ENCODE measurements at regions not wholly inside any gene's neighbourhood (a gene's known extent, or its start where the extent isn't known, plus 50 kb on each side); places are given as distances from the start of the nearest gene placed in this dataset.

DNA sequence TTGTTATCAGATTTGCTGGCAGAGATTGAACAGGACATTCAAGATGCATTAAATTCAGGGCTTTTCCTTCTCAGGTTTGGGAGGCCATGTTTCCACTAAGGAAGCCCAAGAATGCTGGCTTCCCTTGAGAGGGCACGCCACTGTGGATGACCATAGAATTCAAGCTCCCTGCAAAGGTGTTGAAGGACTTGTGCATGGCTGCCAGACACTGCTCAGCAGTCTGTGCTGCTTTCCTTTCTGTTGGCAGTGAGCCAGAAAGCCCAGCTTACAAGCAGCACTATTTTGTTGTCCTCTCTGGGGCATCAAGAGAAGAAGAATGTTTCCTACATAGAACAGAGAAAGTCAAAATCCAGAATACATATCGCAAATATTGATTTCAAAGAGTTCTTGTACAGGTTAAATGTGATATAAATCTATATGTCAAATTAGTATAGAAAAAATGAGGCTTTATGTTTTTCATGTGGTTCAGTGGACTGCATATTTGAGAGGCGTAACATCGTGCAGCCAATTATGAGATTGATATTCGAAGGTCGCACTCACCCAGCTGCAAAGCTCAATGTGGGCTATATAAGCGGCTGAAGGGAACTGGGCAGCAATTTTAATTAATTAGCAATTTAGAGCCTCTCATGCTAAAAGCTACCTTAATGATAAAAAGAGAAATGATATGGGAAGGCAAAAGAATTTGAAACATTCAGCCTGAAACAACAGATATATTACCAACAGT, 103.1 kb upstream of the ISL1 start:
- no peak for DNase-seq

DNA sequence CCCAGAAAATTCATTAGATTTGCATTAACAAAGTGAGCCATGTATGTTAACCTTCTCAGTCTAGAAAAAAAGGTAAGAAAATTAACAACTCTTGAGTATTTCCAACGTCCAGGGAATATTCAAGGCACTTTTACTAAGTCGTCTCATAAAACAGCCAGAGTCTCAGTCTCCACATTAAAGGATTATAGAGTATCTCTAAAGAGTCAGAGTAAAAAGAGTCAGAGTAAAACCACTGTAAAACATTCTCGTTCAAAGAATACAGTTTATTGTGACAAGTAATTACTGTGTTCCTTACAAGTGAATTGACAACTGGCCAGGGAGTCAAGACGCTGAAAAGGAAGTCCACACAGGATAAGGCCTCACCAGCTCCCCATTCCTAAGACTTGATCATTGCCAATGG, 97.2 kb upstream of the ISL1 start:
- DNase-seq, result no peak

DNA sequence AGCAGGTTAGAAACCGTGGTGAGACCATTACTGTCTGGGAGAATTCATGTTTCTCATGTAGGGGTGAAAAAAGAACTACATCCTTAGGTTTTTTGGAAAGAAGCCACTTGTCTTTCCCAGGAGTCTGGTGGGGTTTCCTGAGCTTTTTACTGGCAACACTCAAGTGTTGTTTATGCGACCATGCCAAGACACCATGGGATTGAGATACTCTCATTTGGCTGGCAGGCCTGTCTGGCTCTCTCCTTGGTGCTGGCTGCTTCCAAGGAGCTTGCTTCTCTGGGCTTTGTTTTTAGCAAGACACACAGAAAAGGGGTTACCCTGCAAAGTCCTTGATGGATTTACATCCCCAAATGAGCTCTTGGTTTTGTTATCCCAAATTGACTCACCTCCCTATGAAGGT, 80.9 kb upstream of the ISL1 start:
- DNase-seq, result no peak

DNA sequence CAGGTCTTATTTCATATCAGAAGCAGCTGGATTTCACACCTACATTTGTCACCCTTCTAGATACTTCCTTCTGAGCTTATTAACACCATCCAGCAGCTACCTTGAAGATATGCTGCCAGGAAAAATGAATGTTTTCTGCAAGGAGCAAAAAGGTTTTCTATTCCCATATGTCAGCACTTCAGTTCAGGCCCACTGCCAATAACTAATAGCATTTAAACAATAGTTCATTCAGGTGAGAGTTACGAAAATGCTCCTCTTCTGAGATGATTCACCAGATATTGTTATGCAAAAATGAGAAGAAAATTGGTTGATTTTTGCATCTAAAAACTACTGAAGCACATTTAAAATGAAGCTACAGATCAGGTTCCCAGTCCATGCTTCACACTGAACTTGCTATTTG, 56.4 kb upstream of the ISL1 start:
- DNase-seq, result no peak

Measured in stimulated activated CD4-positive, alpha-beta T cell treated with anti-CD3 and anti-CD28 coated beads, Interleukin-4, amount 100 ng/mL, for 1 hour (primary cell).